NCI-H2171 (cell line): ENCODE measurements at regions not wholly inside any gene's neighbourhood (a gene's known extent, or its start where the extent isn't known, plus 50 kb on each side); places are given as distances from the start of the nearest gene placed in this dataset.

Experiments used
- DNase-seq: peaks from one replicate; lab custom pipeline; 2025; lab: John Stamatoyannopoulos, UW

GRCh38 chr19:32294871-32295438 is 50.5 kb upstream of the ZNF507 start:
- no peak for DNase-seq
